Common myeloid progenitor, CD34-positive (primary cell): ENCODE measurements at regions not wholly inside any gene's neighbourhood (a gene's known extent, or its start where the extent isn't known, plus 50 kb on each side); places are given as distances from the start of the nearest gene placed in this dataset.

Source experiments
- CTCF ChIA-PET: fragments of 350-600 bp; sonication (Branson Sonifier 250); formaldehyde crosslinking; loops from one replicate; lab custom pipeline; 2021; ENCODE audit warnings: antibody characterized with exemption; lab: Charles Lee
- POLR2A ChIA-PET: fragments of 350-600 bp; sonication (Branson Sonifier 250); formaldehyde crosslinking; loops from one replicate; lab custom pipeline; 2021; ENCODE audit warnings: antibody characterized with exemption; lab: Charles Lee
- DNase-seq, 3 donors: peaks; one replicate each; pipeline versions ENCODE4 v3.0.0 to v3.0.0-alpha.2; 2013
- H3K27ac ChIP-seq, 2 experiments: 1 replicate in 1 of 2; 2 replicates in 1 of 2; pipeline ENCODE4 v1.7.0; 2013; ENCODE audit warnings: inconsistent platforms in 2 of 2, low read length in 2 of 2, mild to moderate bottlenecking in 2 of 2, low read depth in 1 of 2, moderate library complexity in 1 of 2; ENCODE audit not compliant: severe bottlenecking in 2 of 2, insufficient read depth in 1 of 2, poor library complexity in 1 of 2
- H3K27me3 ChIP-seq, 5 experiments: replicated peaks in 2 of 5; 1 replicate in 3 of 5; 2 replicates in 2 of 5; pipeline versions ENCODE4 v1.6.1 to v1.7.0; 2013; ENCODE audit warnings: low read length in 4 of 5, mild to moderate bottlenecking in 2 of 5, moderate library complexity in 2 of 5, inconsistent platforms in 1 of 5; ENCODE audit not compliant: insufficient read depth in 5 of 5, control insufficient read depth in 4 of 5
- H3K36me3 ChIP-seq, 4 experiments: 1 replicate in 2 of 4; 2 replicates in 2 of 4; pipeline versions ENCODE4 v1.6.1 to v1.7.0; 2013; ENCODE audit warnings: low read length in 3 of 4, control low read depth in 1 of 4, mild to moderate bottlenecking in 1 of 4; ENCODE audit not compliant: control insufficient read depth in 4 of 4, insufficient read depth in 4 of 4
- H3K4me1 ChIP-seq, 4 experiments: 1 replicate in 3 of 4; 2 replicates in 1 of 4; pipeline versions ENCODE4 v1.6.1 to v1.7.1; 2013; ENCODE audit warnings: low read length in 3 of 4, mild to moderate bottlenecking in 3 of 4, control low read depth in 1 of 4, inconsistent platforms in 1 of 4, moderate library complexity in 1 of 4; ENCODE audit not compliant: control insufficient read depth in 4 of 4, insufficient read depth in 4 of 4; ENCODE audit errors: control extremely low read depth in 1 of 4
- H3K4me3 ChIP-seq, 7 experiments: 1 replicate in 4 of 7; 2 replicates in 3 of 7; pipeline versions ENCODE4 v1.5.1 to v1.7.0; 2013; ENCODE audit warnings: mild to moderate bottlenecking in 7 of 7, low read length in 6 of 7, moderate library complexity in 6 of 7, inconsistent platforms in 2 of 7, low read depth in 2 of 7, control low read depth in 1 of 7; ENCODE audit not compliant: insufficient read depth in 4 of 7, control insufficient read depth in 1 of 7; ENCODE audit errors: extremely low read depth in 1 of 7
- H3K9me3 ChIP-seq, 5 experiments: 1 replicate in 4 of 5; 2 replicates in 1 of 5; pipeline versions ENCODE4 v1.6.1 to v1.7.1; 2013; ENCODE audit warnings: low read length in 4 of 5, mild to moderate bottlenecking in 2 of 5, inconsistent platforms in 1 of 5, low read depth in 1 of 5, moderate library complexity in 1 of 5; ENCODE audit not compliant: control insufficient read depth in 4 of 5, insufficient read depth in 2 of 5; ENCODE audit errors: control extremely low read depth in 1 of 5
- WGBS: methylation state at CpG from one replicate; pipeline ENCODE4 v1.1.5; 2013; ENCODE audit not compliant: insufficient coverage; 5-methylcytosine and 5-hydroxymethylcytosine counted together

DNA sequence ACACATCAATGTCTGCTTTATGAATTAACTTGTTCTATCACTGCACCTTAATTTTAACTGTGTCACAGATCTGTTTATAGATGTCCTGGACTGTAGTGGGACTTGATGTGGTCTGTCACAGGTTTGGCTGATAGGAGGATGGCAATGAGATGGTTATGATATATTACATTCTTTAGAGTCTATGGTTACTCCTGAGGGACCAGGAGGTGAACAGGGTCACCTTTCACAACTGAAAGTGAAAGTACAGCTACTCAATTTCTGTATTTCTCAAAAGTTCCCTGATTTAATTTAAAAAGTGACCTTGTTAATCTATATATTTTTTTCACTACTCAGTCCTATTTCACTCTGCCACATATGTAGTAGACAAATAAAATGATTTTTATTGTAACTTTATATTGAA, 1284.1 kb upstream of the GYPC start:
- POLR2A ChIA-PET: no interaction called here
- no peak for DNase-seq
- Histone ChIP-seq H3K9me3 (no peaks in the 10 kb centered on the region), H3K27me3 (no peaks in the 10 kb centered on the region), H3K4me3 (no peak overlapping the region), H3K27ac (no peak overlapping the region), H3K36me3 (no peaks in the 10 kb centered on the region), H3K4me1 (no peaks in the 10 kb centered on the region)
- CTCF ChIA-PET: no interaction called here

GRCh38 chr2:125373293-125373692, 1282.7 kb upstream of the GYPC start:
- no CpG with 5 or more reads among the region's 1 CpG for WGBS
- H3K27me3 ChIP-seq: no peaks in the 10 kb centered on the region
- H3K27ac ChIP-seq: no peak overlapping the region
- DNase-seq: no peak
- POLR2A ChIA-PET: no interaction called here
- CTCF ChIA-PET: no interaction called here
- no peaks in the 10 kb centered on the region for H3K36me3 ChIP-seq
- no peaks in the 10 kb centered on the region for H3K4me1 ChIP-seq
- no peak overlapping the region for H3K4me3 ChIP-seq
- no peaks in the 10 kb centered on the region for H3K9me3 ChIP-seq

DNA sequence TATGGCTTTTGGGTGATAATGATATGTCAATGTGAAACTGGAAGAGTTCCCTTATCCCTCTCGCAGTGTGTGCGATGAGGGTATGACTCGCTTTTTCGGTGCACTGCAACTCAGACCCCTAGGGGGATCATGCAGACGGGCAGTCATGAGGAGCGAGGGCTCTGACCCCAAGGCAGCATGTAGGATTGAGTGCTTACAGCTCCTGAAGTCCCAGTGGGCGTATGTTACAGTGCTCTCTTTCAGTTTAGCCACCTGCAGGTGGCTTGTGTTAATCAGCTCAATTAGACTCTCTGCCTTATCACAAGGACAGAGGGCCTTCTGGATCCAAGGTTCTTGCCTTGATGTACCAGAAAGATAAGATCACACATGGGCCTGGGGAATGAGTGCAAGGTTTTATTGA, 1269.9 kb upstream of the GYPC start:
- H3K4me1 ChIP-seq: no peaks in the 10 kb centered on the region
- H3K4me3 ChIP-seq: no peak overlapping the region
- H3K27ac ChIP-seq: no peak overlapping the region
- no peaks in the 10 kb centered on the region for H3K9me3 ChIP-seq
- ChIA-PET CTCF (no interaction called here), POLR2A (no interaction called here)
- no peaks in the 10 kb centered on the region for H3K27me3 ChIP-seq
- 88% methylated on average over 7 of the region's 7 CpGs for WGBS
- DNase-seq: no peak
- no peaks in the 10 kb centered on the region for H3K36me3 ChIP-seq

- Histone ChIP-seq H3K4me1 (no peaks in the 10 kb centered on the region), H3K27me3 (no peaks in the 10 kb centered on the region), H3K36me3 (no peaks in the 10 kb centered on the region), H3K9me3 (no peaks in the 10 kb centered on the region), H3K4me3 (no peak overlapping the region), H3K27ac (no peak overlapping the region)
- POLR2A ChIA-PET: no interaction called here
- WGBS: 96% methylated on average over 3 of the region's 4 CpGs
- no peak for DNase-seq
- CTCF ChIA-PET: no interaction called here
Observed at GRCh38 chr2:125397535-125398251, 1258.3 kb upstream of the GYPC start.

GRCh38 chr2:125398738-125399524, 1257.0 kb upstream of the GYPC start:
- 97% methylated on average over 3 of the region's 7 CpGs for WGBS
- Histone ChIP-seq H3K27me3 (no peaks in the 10 kb centered on the region), H3K27ac (no peak overlapping the region), H3K4me1 (no peaks in the 10 kb centered on the region), H3K9me3 (no peaks in the 10 kb centered on the region), H3K4me3 (no peak overlapping the region), H3K36me3 (no peaks in the 10 kb centered on the region)
- ChIA-PET CTCF (no interaction called here), POLR2A (no interaction called here)
- no peak for DNase-seq

GRCh38 chr2:125405816-125406215, 1250.1 kb upstream of the GYPC start:
- no peak for DNase-seq
- no peaks in the 10 kb centered on the region for H3K27me3 ChIP-seq
- H3K9me3 ChIP-seq: no peaks in the 10 kb centered on the region
- no CpG with 5 or more reads among the region's 2 CpGs for WGBS
- ChIA-PET POLR2A (no interaction called here), CTCF (interaction anchor here (0.5 kb wide), 1 partner anchor 592 kb away, joined by 3 read pairs; no protein-coding TSS in a partner anchor)
- H3K4me3 ChIP-seq: no peak overlapping the region
- no peak overlapping the region for H3K27ac ChIP-seq
- no peaks in the 10 kb centered on the region for H3K36me3 ChIP-seq
- H3K4me1 ChIP-seq: no peaks in the 10 kb centered on the region

DNA sequence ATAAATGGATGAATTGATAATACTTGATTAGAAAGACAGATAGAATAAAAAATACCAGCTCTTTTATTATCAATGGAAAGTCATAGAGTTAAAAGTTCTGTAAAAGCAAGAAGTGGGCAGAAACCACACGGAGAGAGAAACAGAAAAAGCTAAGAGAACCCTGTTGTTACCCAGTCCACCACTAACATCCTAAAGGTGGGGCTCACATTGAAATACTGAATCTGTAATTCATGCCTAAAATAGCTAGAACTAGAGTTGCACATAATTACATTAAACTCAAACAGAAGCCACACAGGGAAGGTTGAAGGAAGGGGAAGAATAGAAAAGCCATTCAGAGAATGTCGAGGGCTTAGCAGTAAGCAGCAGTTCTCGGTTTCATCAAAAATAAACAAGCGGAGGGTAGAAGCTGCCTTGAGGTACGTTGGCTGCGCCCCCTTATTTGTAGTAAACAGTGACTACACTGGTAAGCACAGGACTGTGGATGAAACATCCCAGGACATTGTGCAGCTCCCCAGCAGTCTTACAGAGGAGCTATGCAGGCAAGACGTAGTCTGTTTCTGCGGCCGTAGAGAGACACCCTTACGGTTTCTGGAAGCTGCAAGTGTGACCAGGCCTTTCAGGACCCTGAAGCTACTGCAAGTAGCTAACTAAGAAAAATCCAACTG, 1247.0 kb upstream of the GYPC start:
- H3K4me3 ChIP-seq: no peak overlapping the region
- CTCF ChIA-PET: no interaction called here
- POLR2A ChIA-PET: no interaction called here

More for the DNA sequence above, 1247.0 kb upstream of the GYPC start:
- H3K27ac ChIP-seq: no peak overlapping the region
- H3K36me3 ChIP-seq: no peaks in the 10 kb centered on the region
- DNase-seq: no peak
- no peaks in the 10 kb centered on the region for H3K9me3 ChIP-seq
- H3K4me1 ChIP-seq: no peaks in the 10 kb centered on the region
- WGBS: 92% methylated on average over 8 of the region's 10 CpGs
- H3K27me3 ChIP-seq: no peaks in the 10 kb centered on the region
